Cardiac fibroblast (primary cell): ENCODE measurements at regions not wholly inside any gene's neighbourhood (a gene's known extent, or its start where the extent isn't known, plus 50 kb on each side); places are given as distances from the start of the nearest gene placed in this dataset.

Experiments
- DNase-seq, 2 donors: peaks; one replicate each; pipeline versions ENCODE4 v3.0.0 to v3.0.0-alpha.2; 2010; ENCODE audit warnings: low read depth in 2 of 2
- H3K4me3 ChIP-seq, 2 donors: replicated peaks in 1 of 2; 1 replicate in 1 of 2; 2 replicates in 1 of 2; pipeline ENCODE4 v1.5.1; 2011; ENCODE audit warnings: low read depth in 2 of 2, low read length in 2 of 2, mild to moderate bottlenecking in 2 of 2, moderate library complexity in 1 of 2
- TF ChIP-seq, protein P1 (sequence below): IDR thresholded peaks from one replicate; pipeline ENCODE4 v1.5.1; 2011; ENCODE audit warnings: low read depth, mild to moderate bottlenecking, low read length, inconsistent platforms

DNA sequence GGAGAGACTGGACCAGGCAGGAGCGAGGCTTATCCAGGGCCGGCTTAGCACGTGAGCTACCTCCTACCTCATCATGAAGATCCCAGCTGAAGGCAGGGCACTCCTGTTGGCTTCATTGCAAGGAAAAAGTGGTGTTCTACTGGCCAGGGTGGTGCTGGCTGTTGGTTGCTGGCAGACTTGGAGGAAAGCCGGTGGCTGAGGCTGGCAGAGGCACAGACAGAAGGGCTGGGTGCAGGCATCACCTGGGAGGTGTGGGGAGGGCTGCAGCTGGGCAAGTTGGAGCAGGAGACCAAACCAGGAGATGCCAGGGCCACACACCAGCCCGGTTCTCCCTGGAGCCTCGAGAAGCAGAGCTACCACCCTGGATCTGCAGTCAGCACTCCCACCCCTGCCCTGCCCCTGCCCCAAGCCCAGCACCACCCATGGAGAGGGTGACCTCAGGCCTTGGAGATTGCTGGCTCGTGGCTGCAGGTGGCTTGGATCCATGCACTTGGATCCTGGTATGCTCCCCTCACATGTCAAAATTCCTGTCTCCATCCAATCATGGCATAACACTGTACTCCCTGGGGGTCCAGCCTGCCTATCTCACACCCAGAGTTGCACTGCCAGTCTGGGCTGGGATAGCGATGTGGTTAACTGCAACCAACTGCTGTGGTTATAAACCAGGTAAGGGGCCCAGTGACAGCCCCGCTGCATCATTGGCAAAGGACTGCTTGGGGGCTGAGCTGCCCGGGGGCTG, 49.7 kb downstream of the GLI2 start:
- TF ChIP-seq, protein P1, sequence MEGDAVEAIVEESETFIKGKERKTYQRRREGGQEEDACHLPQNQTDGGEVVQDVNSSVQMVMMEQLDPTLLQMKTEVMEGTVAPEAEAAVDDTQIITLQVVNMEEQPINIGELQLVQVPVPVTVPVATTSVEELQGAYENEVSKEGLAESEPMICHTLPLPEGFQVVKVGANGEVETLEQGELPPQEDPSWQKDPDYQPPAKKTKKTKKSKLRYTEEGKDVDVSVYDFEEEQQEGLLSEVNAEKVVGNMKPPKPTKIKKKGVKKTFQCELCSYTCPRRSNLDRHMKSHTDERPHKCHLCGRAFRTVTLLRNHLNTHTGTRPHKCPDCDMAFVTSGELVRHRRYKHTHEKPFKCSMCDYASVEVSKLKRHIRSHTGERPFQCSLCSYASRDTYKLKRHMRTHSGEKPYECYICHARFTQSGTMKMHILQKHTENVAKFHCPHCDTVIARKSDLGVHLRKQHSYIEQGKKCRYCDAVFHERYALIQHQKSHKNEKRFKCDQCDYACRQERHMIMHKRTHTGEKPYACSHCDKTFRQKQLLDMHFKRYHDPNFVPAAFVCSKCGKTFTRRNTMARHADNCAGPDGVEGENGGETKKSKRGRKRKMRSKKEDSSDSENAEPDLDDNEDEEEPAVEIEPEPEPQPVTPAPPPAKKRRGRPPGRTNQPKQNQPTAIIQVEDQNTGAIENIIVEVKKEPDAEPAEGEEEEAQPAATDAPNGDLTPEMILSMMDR: no peak
- no peak for DNase-seq
- H3K4me3 ChIP-seq: no peak overlapping the region

DNA sequence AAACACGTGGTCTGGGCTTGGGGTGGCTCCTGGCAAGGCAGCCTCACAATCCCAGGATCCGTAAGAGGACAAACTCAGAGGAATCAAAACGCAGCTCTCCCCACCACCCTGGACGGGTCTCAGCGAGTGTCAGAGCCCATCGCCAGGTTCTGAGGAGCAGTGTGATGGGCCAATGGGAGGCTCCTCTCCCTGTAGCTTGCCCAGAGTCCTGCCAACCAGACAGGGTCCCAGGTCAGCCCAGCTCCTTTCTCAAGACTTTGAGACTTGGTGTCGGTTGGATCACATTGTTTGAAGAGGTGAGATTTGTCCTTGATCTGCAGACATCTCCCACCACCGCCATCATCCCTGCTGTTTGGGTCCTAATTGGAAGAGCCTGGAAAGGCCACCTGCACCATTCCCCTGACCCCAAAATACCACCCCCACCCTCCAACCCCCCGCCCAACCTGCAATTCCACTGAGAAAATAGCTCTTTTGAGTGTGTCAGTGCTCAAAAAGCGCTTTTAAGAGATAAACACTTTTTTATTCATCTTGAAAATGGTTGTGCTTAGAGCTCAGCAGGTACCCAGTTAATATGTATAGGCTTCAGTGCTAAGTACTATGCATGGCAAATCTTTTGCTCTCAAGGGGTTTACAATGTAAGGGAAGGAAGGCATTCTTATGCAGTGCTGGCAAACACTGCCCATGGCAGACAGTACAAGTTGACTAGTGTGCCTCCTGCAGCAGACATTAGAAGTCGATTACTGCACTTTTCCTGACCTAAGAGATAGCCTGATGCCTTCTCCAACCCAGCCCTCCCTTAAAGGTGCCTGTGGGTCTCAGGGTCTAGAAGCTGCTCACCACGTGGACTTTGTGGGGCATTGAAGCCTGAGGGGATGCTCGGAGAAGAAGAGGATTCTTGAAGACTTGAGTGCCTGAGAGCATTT, 50.6 kb downstream of the GLI2 start:
- no peak for DNase-seq
- TF ChIP-seq, protein P1: no peak
- no peak overlapping the region for H3K4me3 ChIP-seq

DNA sequence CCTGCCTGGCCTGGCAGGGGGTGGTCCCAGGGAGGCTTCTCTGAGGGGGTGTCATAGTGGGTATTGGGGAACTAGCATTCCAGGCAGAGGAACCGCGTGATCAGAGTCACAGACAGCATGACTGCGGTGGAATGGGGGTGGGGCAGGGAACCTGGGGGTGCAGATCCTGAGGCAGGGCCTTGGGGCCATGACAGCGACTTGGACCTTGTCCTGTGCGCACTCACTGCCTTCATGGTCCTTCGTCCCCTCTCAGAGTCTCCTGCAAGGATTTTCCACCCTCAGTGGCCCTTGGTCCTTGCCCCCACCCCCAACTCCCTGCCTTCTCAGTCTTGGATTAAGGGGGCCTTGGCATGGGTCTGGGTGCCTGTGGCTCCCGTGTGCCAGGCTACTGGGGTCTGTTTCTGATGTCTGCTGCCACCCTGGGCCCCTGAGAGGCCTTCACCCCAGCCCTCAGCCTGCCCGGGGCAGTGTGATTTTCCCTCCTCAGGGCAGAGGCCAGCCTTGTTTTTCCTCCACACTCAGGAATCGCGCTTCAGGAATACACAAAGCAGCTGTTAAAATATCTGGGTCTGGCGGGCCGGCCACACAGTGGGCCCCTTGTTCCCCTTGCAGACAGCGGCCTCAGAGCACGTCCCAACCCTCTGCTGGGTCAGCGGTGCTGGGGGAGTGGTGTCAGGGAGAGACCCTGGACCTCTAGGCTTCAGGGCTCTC, 51.6 kb downstream of the GLI2 start:
- TF ChIP-seq, protein P1: no peak
- no peak overlapping the region for H3K4me3 ChIP-seq
- DNase-seq: no peak

DNA sequence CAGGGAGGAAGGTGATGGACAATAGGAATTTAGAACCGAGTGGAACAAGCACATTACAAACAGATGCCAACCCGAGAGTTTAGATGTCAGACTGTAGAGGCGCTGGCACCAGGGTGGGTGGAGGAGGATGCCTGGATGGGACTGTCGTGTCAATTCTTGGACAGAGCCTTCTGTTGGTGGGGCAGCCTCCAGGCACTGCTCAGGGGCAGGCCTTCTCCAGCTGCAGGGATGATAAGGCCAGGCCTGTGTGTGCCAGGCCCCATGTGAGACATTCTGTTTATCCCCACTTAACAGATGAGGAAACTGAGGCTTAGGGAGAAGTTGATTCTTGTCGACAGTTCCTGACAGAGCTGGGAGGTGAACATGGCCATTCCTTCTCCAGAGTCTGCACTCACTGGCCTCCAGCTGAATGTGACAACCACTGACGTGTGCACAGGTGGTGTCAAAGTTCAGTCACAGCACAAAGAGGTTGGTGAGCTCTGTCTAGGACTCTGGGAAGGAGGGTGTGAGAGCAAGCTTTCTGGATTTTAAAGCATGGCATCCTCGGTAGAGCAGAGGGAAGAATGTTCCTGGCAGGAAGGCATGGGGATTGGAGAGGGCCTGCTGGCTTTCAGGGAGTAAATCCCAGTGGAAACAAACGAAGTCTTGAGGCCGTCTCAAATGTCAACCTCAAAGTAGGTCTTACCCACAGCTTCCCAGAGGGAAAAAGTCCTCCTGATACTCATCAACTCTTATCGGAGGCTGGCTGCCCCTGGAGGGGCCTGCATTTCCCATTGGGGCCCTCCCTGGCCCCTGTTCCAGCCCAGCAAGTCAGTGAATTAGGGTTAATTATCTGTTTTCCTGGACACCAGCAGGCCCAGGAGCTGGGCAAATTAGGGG, 52.4 kb downstream of the GLI2 start:
- TF ChIP-seq, protein P1: no peak
- no peak overlapping the region for H3K4me3 ChIP-seq
- DNase-seq: no peak

DNA sequence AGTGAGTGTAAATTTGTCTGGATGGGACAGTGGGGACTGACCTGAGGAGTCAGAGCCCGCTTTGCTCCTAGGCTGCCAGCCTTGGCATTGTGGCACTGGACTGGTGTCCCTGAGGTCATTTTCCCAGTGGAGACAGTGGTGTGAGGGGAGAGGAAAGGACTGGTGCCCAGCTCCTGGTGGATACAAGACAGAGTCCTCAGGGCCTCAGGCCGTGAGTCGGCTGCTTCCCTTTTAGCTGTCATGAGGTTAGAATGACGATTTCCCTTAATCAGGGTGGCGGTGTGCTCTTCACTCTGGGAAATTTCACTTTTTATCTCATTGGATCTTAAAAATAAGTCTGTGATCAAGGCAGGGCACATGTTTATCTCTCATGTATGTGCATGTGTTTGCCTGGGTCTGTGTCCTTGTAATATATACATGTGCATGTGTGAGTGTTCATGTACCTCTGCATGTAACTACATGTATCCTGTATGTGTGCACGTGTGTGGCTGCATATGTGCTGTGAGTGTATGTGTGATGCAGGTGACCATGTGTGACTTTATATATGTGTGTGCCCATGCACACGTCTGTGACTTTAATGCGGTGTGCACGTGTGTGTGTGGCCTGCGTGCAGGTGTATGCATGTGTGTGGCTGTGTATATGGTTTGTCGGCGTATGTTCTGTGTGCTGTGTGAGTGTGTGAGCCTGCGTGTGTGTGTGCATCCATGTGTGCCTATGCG, 55.7 kb downstream of the GLI2 start:
- no peak for DNase-seq
- TF ChIP-seq, protein P1: no peak
- H3K4me3 ChIP-seq: no peak overlapping the region
